ENCODE measurements at regions not wholly inside any gene's neighbourhood (a gene's known extent, or its start where the extent isn't known, plus 50 kb on each side); places are given as distances from the start of the nearest gene placed in this dataset.
"Not testable (repeated sequence)": the region's sequence is repeated elsewhere in the genome, so short reads cannot be mapped to it uniquely, and the experiment has no call there.

- TF ChIP-seq CTCF (IDR thresholded peaks at IDR 0.05; ENCODE audit: control extremely low read depth, extremely low read depth, low read depth, missing control alignments), result no peak
- CTCF ChIA-PET, result interaction anchor here (1.6 kb wide), 1 partner anchor 15 kb away, joined by 5 read pairs; no protein-coding TSS in a partner anchor
- POLR2A ChIA-PET, result no interaction called here
- no peak for DNase-seq (ENCODE audit: extremely low spot score)
These were observed 676.8 kb downstream of the RAPGEF2 start for GRCh38 chr4:159779716-159780115.

DNA sequence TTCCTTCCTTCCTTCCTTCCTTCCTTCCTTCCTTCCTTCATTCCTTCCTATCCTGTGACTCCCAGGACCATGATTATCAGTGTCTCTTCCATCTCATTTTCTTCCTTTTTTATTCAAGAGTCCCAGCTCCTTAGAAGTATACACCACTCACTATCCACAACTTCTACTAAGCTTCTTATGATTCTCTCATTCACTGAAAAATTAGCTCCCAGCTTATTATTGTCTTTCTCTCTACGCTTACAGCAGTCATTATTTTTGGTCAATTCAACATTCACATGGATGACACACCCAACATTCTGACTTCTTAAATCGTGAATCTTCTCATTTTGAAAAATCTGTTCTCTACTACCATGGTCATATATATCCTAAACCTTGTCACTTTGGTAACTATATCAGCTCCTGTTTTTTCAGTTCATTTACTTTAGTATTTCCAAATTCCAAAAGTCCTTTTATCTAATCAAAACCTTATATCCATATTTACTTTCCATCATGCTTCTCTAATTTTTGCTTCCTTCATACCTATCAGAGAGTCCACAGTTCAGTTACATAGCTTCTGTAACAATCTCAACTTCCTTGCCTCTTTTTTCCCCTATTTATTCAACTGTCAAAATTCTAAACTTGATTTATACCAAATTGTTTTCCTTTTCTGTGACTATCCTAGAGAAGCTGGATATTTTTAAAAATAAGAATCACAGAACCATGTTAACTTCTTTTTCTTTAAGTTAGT is 677.5 kb downstream of the RAPGEF2 start:
- POLR2A ChIA-PET, result no interaction called here
- CTCF ChIA-PET, result interaction anchor here (1.6 kb wide), 1 partner anchor 15 kb away, joined by 5 read pairs; no protein-coding TSS in a partner anchor
- TF ChIP-seq CTCF (IDR thresholded peaks at IDR 0.05; ENCODE audit: control extremely low read depth, extremely low read depth, low read depth, missing control alignments), result no peak
- DNase-seq (ENCODE audit: extremely low spot score), result no peak

DNA sequence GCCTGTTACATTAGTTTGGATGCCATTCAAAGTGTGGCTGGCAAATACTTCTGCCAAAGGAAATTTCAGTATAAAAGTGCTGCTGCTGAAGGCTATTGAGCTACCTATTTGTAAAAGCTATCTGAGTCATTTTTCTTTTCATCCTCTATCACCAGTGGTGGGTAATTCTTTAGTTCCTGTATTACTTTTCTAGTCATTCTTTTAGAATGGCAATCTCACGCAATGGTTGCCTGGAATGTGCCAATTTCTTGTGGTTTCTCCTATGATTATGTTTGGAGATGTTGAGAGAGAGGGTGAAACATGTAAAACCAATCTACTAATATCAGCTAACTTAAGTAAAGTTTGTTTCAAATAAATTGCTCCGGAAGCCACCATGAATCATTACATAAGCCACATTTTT is 685.0 kb downstream of the RAPGEF2 start:
- no peak for TF ChIP-seq CTCF (IDR thresholded peaks at IDR 0.05; ENCODE audit: control extremely low read depth, extremely low read depth, low read depth, missing control alignments)
- CTCF ChIA-PET, result interaction anchor here (0.7 to 0.8 kb wide), 2 partner anchors 9 to 13 kb away, joined by 3 read pairs; no protein-coding TSS in a partner anchor
- POLR2A ChIA-PET, result no interaction called here
- DNase-seq (ENCODE audit: extremely low spot score), result no peak

- no peak for DNase-seq (ENCODE audit: extremely low spot score)
- POLR2A ChIA-PET, result no interaction called here
- TF ChIP-seq CTCF (IDR thresholded peaks at IDR 0.05; ENCODE audit: control extremely low read depth, extremely low read depth, low read depth, missing control alignments), result no peak
- CTCF ChIA-PET, result interaction anchor here (0.9 kb wide), 1 partner anchor 26 kb away, joined by 3 read pairs; no protein-coding TSS in a partner anchor
These were observed 688.5 kb downstream of the RAPGEF2 start for GRCh38 chr4:159791334-159791733.

GRCh38 chr4:159804592-159804991 is 701.7 kb downstream of the RAPGEF2 start:
- DNase-seq (ENCODE audit: extremely low spot score); CTCF ChIA-PET; POLR2A ChIA-PET: not testable (repeated sequence)

DNA sequence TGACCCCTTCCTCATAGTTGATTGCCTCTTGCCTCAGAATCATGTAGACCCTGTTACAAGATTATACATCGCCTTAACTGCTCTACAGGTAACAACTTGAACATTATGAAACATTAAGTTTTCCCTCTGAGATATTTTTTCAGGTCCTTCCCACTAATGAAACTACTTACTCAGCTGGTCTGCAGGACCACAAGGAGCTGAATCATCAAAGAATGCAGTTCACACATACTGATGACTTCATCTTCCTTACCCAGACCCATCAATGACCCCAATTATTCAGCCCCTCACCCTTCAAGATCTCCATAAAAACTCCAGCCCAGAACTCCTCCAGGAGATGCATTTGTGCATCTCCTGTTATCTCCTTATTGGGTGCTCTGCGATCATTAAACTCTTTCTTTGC is 720.9 kb downstream of the RAPGEF2 start:
- no peak for DNase-seq (ENCODE audit: extremely low spot score)
- ChIA-PET POLR2A (no interaction called here), CTCF (interaction anchor here (1.5 to 1.7 kb wide), 2 partner anchors 10 kb away, joined by 4 to 5 read pairs; no protein-coding TSS in a partner anchor)
- no peak for TF ChIP-seq CTCF (IDR thresholded peaks at IDR 0.05; ENCODE audit: control extremely low read depth, extremely low read depth, low read depth, missing control alignments)

DNA sequence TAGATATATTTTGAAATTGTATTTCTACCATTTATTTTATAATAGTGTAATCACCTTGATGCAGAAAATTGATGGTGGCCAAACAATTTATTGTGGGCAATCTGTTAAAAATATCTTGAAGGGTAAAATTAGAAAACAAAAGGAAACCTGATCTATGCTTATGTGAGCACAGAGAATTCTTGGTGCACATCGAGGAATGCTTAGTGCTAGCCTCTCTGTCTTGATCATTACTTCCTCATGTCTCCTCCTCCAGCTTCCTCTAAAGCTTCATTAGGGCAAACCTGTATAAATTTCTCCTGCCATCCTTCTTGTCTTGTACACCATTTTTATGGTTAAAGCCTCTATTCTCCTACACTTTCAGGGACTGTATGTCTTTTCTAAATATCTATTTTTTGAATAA is 725.8 kb downstream of the RAPGEF2 start:
- DNase-seq (ENCODE audit: extremely low spot score), result no peak
- ChIA-PET POLR2A (no interaction called here), CTCF (interaction anchor here (1.1 kb wide), 1 partner anchor 64 kb away, joined by 3 read pairs; no protein-coding TSS in a partner anchor)
- no peak for TF ChIP-seq CTCF (IDR thresholded peaks at IDR 0.05; ENCODE audit: control extremely low read depth, extremely low read depth, low read depth, missing control alignments)
